ENCODE measurements at regions not wholly inside any gene's neighbourhood (a gene's known extent, or its start where the extent isn't known, plus 50 kb on each side); places are given as distances from the start of the nearest gene placed in this dataset.

- Histone ChIP-seq H3K9me3 (ENCODE audit: severe bottlenecking) (no peaks in the 10 kb centered on the region), H3K27me3 (ENCODE audit: insufficient read depth, poor library complexity, severe bottlenecking) (no peaks in the 10 kb centered on the region), H3K4me3 (ENCODE audit: severe bottlenecking) (no peak overlapping the region), H3K4me1 (ENCODE audit: insufficient read depth, poor library complexity, severe bottlenecking) (no peaks in the 10 kb centered on the region), H3K36me3 (ENCODE audit: low read depth) (no peaks in the 10 kb centered on the region), H3K27ac (ENCODE audit: poor library complexity, severe bottlenecking) (no peak overlapping the region)
- no peak for DNase-seq (ENCODE audit: low spot score)
- no peak for ATAC-seq (ENCODE audit: low read depth)
- TF ChIP-seq, protein P1, sequence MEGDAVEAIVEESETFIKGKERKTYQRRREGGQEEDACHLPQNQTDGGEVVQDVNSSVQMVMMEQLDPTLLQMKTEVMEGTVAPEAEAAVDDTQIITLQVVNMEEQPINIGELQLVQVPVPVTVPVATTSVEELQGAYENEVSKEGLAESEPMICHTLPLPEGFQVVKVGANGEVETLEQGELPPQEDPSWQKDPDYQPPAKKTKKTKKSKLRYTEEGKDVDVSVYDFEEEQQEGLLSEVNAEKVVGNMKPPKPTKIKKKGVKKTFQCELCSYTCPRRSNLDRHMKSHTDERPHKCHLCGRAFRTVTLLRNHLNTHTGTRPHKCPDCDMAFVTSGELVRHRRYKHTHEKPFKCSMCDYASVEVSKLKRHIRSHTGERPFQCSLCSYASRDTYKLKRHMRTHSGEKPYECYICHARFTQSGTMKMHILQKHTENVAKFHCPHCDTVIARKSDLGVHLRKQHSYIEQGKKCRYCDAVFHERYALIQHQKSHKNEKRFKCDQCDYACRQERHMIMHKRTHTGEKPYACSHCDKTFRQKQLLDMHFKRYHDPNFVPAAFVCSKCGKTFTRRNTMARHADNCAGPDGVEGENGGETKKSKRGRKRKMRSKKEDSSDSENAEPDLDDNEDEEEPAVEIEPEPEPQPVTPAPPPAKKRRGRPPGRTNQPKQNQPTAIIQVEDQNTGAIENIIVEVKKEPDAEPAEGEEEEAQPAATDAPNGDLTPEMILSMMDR (IDR thresholded peaks at IDR 0.05; ENCODE audit: poor library complexity, severe bottlenecking): no peak
Observed at GRCh38 chr5:82851471-82851870, 225.7 kb downstream of the TMEM167A start.

GRCh38 chr5:82850393-82850792 lies 226.8 kb downstream of the TMEM167A start:
- ATAC-seq (ENCODE audit: low read depth): no peak
- TF ChIP-seq, protein P1 (IDR thresholded peaks at IDR 0.05; ENCODE audit: poor library complexity, severe bottlenecking): no peak
- Histone ChIP-seq H3K9me3 (ENCODE audit: severe bottlenecking) (no peaks in the 10 kb centered on the region), H3K36me3 (ENCODE audit: low read depth) (no peaks in the 10 kb centered on the region), H3K27ac (ENCODE audit: poor library complexity, severe bottlenecking) (no peak overlapping the region), H3K27me3 (ENCODE audit: insufficient read depth, poor library complexity, severe bottlenecking) (no peaks in the 10 kb centered on the region), H3K4me1 (ENCODE audit: insufficient read depth, poor library complexity, severe bottlenecking) (no peaks in the 10 kb centered on the region), H3K4me3 (ENCODE audit: severe bottlenecking) (no peak overlapping the region)
- no peak for DNase-seq (ENCODE audit: low spot score)

DNA sequence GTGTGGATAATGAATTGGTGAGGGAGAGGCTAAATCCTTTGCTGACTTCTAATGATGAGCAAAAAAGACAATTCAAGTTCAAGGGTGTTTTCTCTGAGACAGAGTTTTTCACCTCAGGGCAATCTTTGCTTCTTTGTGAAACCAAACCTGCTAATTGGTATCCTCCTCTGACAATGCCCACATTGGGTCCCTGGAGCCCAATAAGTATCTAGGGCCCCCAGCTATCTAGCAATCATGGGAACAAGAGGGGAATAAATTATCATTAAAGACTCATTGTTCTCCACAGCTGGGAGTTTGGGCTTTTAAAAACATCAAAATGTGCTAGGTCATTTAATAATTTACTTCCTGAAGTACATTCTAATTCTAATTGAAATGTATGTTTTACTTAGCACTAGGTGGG lies 227.3 kb downstream of the TMEM167A start:
- DNase-seq (ENCODE audit: low spot score): no peak
- Histone ChIP-seq H3K4me1 (ENCODE audit: insufficient read depth, poor library complexity, severe bottlenecking) (no peaks in the 10 kb centered on the region), H3K27me3 (ENCODE audit: insufficient read depth, poor library complexity, severe bottlenecking) (no peaks in the 10 kb centered on the region), H3K27ac (ENCODE audit: poor library complexity, severe bottlenecking) (no peak overlapping the region), H3K9me3 (ENCODE audit: severe bottlenecking) (no peaks in the 10 kb centered on the region), H3K4me3 (ENCODE audit: severe bottlenecking) (no peak overlapping the region), H3K36me3 (ENCODE audit: low read depth) (no peaks in the 10 kb centered on the region)
- no peak for ATAC-seq (ENCODE audit: low read depth)
- TF ChIP-seq, protein P1 (IDR thresholded peaks at IDR 0.05; ENCODE audit: poor library complexity, severe bottlenecking): no peak

DNA sequence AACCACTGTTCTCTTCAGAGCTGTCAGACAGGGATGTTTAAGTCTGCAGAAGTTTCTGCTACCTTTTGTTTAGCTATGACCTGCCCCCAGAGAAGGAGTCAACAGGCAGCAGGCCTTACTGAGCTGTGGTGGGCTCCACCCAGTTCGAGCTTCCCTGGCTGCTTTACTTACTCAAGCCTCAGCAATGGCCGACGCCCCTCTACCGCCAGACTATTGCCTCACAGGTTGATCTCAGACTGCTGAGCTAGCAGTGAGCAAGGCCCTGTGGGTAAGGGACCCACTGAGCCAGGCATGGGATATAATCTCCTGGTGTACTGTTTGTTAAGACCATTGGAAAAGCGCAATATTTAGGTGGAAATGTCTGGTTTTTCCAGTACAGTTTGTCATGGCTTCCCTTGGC lies 229.6 kb downstream of the TMEM167A start:
- no peaks in the 10 kb centered on the region for H3K4me1 ChIP-seq (ENCODE audit: insufficient read depth, poor library complexity, severe bottlenecking)
- TF ChIP-seq, protein P1 (IDR thresholded peaks at IDR 0.05; ENCODE audit: poor library complexity, severe bottlenecking): no peak
- no peaks in the 10 kb centered on the region for H3K27me3 ChIP-seq (ENCODE audit: insufficient read depth, poor library complexity, severe bottlenecking)
- DNase-seq (ENCODE audit: low spot score): no peak
- no peak overlapping the region for H3K27ac ChIP-seq (ENCODE audit: poor library complexity, severe bottlenecking)
- no peak overlapping the region for H3K4me3 ChIP-seq (ENCODE audit: severe bottlenecking)
- H3K36me3 ChIP-seq (ENCODE audit: low read depth): no peaks in the 10 kb centered on the region
- no peak for ATAC-seq (ENCODE audit: low read depth)
- no peaks in the 10 kb centered on the region for H3K9me3 ChIP-seq (ENCODE audit: severe bottlenecking)

GRCh38 chr5:82839881-82840280 lies 237.3 kb downstream of the TMEM167A start:
- Histone ChIP-seq H3K9me3 (ENCODE audit: severe bottlenecking) (no peaks in the 10 kb centered on the region), H3K4me3 (ENCODE audit: severe bottlenecking) (no peak overlapping the region), H3K27ac (ENCODE audit: poor library complexity, severe bottlenecking) (no peak overlapping the region), H3K27me3 (ENCODE audit: insufficient read depth, poor library complexity, severe bottlenecking) (no peaks in the 10 kb centered on the region), H3K36me3 (ENCODE audit: low read depth) (no peaks in the 10 kb centered on the region), H3K4me1 (ENCODE audit: insufficient read depth, poor library complexity, severe bottlenecking) (no peaks in the 10 kb centered on the region)
- no peak for DNase-seq (ENCODE audit: low spot score)
- TF ChIP-seq, protein P1 (IDR thresholded peaks at IDR 0.05; ENCODE audit: poor library complexity, severe bottlenecking): no peak
- ATAC-seq (ENCODE audit: low read depth): no peak

All from RWPE2 (cell line).